ENCODE measurements at regions not wholly inside any gene's neighbourhood (a gene's known extent, or its start where the extent isn't known, plus 50 kb on each side); places are given as distances from the start of the nearest gene placed in this dataset.

DNA sequence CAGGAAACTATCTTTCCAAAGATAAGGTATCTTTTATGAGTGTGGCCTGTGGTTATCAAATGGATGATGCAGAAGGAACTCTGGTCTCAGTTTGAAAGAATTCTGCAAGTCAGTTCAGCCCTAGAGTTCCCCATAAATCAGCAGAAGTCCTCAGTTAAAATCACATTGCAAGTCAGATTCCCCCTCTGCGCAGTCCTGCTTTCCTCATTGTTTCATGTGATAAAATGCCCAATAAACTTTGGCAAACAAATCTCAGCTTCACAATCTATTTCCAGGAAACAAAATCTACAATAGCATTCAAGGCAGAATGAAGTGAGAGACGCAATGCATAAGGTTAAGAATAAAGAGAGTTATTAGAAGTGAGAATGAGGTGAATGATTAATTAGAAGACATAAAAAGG, 216.3 kb upstream of the KLHL1 start:
- Mint-ChIP-seq H3K27ac (ENCODE audit: unreplicated experiment) (no peak overlapping the region), H3K4me3 (ENCODE audit: low read depth, unreplicated experiment) (no peak overlapping the region), H3K36me3 (ENCODE audit: insufficient read depth, unreplicated experiment) (no peaks in the 10 kb centered on the region), H3K9me3 (ENCODE audit: low read depth, unreplicated experiment) (no peaks in the 10 kb centered on the region), H3K27me3 (ENCODE audit: unreplicated experiment) (no peaks in the 10 kb centered on the region), H3K4me1 (ENCODE audit: low read depth, unreplicated experiment) (no peaks in the 10 kb centered on the region)
- BruUV-seq (replicated peaks), result no TSS peak
- intact Hi-C loops (cut with micrococcal nuclease; ENCODE audit: unreplicated experiment), result no loop called here
- CTCF ChIA-PET, result no interaction called here
- DNase-seq, result no peak
- TF ChIP-seq, protein P1, sequence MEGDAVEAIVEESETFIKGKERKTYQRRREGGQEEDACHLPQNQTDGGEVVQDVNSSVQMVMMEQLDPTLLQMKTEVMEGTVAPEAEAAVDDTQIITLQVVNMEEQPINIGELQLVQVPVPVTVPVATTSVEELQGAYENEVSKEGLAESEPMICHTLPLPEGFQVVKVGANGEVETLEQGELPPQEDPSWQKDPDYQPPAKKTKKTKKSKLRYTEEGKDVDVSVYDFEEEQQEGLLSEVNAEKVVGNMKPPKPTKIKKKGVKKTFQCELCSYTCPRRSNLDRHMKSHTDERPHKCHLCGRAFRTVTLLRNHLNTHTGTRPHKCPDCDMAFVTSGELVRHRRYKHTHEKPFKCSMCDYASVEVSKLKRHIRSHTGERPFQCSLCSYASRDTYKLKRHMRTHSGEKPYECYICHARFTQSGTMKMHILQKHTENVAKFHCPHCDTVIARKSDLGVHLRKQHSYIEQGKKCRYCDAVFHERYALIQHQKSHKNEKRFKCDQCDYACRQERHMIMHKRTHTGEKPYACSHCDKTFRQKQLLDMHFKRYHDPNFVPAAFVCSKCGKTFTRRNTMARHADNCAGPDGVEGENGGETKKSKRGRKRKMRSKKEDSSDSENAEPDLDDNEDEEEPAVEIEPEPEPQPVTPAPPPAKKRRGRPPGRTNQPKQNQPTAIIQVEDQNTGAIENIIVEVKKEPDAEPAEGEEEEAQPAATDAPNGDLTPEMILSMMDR (IDR thresholded peaks at IDR 0.05; ENCODE audit: unreplicated experiment), result no peak

DNA sequence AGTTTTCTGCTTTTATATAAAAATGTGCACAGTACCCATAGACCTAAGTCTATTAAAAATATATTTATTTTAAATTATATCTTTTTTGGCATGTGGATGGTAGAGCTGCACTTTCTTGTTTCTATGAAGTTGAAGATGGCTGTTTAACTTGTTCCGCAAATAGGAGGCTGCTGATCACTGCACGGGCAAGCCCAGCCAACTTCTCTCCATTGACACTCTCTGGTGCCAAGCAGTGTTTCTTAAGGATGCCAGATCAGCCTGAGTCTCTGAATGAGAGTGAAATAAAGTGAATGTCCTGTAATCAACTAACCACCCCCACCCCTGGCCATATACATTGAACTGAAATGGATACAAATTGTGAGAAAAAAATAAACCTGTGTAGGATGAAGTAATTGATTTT, 202.9 kb upstream of the KLHL1 start:
- intact Hi-C loops (cut with micrococcal nuclease; ENCODE audit: unreplicated experiment), result loop anchor here (2.0 kb wide), 1 partner anchor 454 kb away; no protein-coding TSS in a partner anchor
- H3K27ac Mint-ChIP-seq (ENCODE audit: unreplicated experiment), result no peak overlapping the region
- no peaks in the 10 kb centered on the region for H3K27me3 Mint-ChIP-seq (ENCODE audit: unreplicated experiment)
- no peaks in the 10 kb centered on the region for H3K4me1 Mint-ChIP-seq (ENCODE audit: low read depth, unreplicated experiment)
- H3K9me3 Mint-ChIP-seq (ENCODE audit: low read depth, unreplicated experiment), result no peaks in the 10 kb centered on the region
- BruUV-seq (replicated peaks), result no TSS peak
- CTCF ChIA-PET, result no interaction called here
- H3K4me3 Mint-ChIP-seq (ENCODE audit: low read depth, unreplicated experiment), result no peak overlapping the region
- H3K36me3 Mint-ChIP-seq (ENCODE audit: insufficient read depth, unreplicated experiment), result no peaks in the 10 kb centered on the region
- TF ChIP-seq, protein P1 (IDR thresholded peaks at IDR 0.05; ENCODE audit: unreplicated experiment), result no peak
- no peak for DNase-seq

DNA sequence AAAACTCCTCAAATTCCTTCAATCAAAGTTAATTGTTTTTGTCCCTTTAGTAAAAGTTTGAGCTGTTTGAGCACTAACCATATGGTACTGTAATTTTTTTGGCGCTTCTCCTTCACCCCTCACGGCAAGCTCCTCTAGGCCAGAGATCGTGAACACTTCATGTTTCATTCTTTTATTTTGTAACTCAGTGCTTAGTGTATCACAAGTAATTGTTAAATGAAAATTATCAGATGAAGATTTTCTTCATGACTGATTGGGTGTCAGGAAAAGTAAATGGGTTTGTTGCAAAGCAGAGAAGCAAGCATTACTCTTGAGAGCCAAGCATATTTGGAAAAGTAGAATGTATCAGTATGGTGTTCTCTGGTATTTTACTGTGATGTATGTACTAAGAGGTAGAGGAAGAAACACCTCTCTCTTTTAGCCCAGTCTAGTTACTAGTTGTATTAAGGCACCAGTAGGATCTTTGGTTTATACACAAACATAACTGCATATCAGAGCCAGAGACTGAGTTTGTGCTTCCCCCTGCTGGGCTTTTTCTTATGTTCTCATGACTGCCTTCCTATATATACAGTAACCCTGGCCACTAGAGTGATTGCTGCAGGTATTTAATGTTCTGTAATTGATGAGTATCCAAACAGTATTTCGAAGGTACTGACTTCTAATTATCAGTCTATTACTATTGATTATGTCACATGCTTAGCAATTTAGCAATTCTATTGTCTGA, 202.3 kb upstream of the KLHL1 start:
- Mint-ChIP-seq H3K9me3 (ENCODE audit: low read depth, unreplicated experiment) (no peaks in the 10 kb centered on the region), H3K27me3 (ENCODE audit: unreplicated experiment) (no peaks in the 10 kb centered on the region), H3K4me3 (ENCODE audit: low read depth, unreplicated experiment) (no peak overlapping the region), H3K36me3 (ENCODE audit: insufficient read depth, unreplicated experiment) (no peaks in the 10 kb centered on the region), H3K27ac (ENCODE audit: unreplicated experiment) (no peak overlapping the region), H3K4me1 (ENCODE audit: low read depth, unreplicated experiment) (no peaks in the 10 kb centered on the region)
- CTCF ChIA-PET, result no interaction called here
- DNase-seq, result peak; percentile 8
- intact Hi-C loops (cut with micrococcal nuclease; ENCODE audit: unreplicated experiment), result loop anchor here (1.0 to 2.0 kb wide), 2 partner anchors 212 to 454 kb away; no protein-coding TSS in a partner anchor
- no TSS peak for BruUV-seq (replicated peaks)
- TF ChIP-seq, protein P1 (IDR thresholded peaks at IDR 0.05; ENCODE audit: unreplicated experiment), result no peak

DNA sequence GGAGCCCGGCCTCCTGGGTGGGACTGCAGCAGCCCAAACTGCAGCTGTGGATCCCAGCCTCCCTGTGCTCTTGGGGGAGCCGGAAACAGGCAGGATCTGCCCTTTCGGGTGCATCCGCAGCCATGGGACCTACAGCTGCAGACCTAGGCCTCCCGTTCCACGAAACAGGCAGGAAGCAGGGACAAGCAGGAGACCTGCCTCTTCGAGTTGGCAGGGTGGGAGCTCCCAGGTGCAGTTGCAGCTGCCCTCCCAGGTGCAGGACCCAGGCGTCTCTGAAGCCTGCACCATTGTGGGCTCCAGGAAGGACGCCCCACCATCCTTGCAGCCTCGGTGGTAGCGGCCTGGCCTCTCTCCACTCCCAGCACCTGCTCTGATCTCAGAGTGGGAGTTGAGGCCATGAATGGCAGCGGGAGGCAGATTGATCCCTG, 189.0 kb upstream of the KLHL1 start:
- no peak overlapping the region for H3K4me3 Mint-ChIP-seq (ENCODE audit: low read depth, unreplicated experiment)
- no peaks in the 10 kb centered on the region for H3K36me3 Mint-ChIP-seq (ENCODE audit: insufficient read depth, unreplicated experiment)
- peaks cover 2% of the 10 kb centered on the region for H3K9me3 Mint-ChIP-seq (ENCODE audit: low read depth, unreplicated experiment)
- intact Hi-C loops (cut with micrococcal nuclease; ENCODE audit: unreplicated experiment), result no loop called here
- BruUV-seq (replicated peaks), result no TSS peak
- DNase-seq, result no peak
- H3K27me3 Mint-ChIP-seq (ENCODE audit: unreplicated experiment), result no peaks in the 10 kb centered on the region
- no peaks in the 10 kb centered on the region for H3K4me1 Mint-ChIP-seq (ENCODE audit: low read depth, unreplicated experiment)
- no peak overlapping the region for H3K27ac Mint-ChIP-seq (ENCODE audit: unreplicated experiment)
- TF ChIP-seq, protein P1 (IDR thresholded peaks at IDR 0.05; ENCODE audit: unreplicated experiment), result no peak
- CTCF ChIA-PET, result no interaction called here

All from Calu3 (cell line).